Osteocyte (in vitro differentiated cells): ENCODE measurements at regions not wholly inside any gene's neighbourhood (a gene's known extent, or its start where the extent isn't known, plus 50 kb on each side); places are given as distances from the start of the nearest gene placed in this dataset.

ENCODE experiments used
- DNase-seq: peaks from one replicate; pipeline ENCODE4 v3.0.0; 2021; ENCODE audit warnings: mixed read lengths; ENCODE audit not compliant: unreplicated experiment; ENCODE audit errors: extremely low spot score
- H3K27ac Mint-ChIP-seq: one replicate; pipeline ENCODE4 v1.8.0; 2021; ENCODE audit warnings: mild to moderate bottlenecking, mixed read lengths; ENCODE audit not compliant: unreplicated experiment
- H3K27me3 Mint-ChIP-seq: one replicate; pipeline ENCODE4 v1.8.0; 2021; ENCODE audit warnings: mixed read lengths; ENCODE audit not compliant: unreplicated experiment
- H3K36me3 Mint-ChIP-seq: one replicate; pipeline ENCODE4 v1.8.0; 2021; ENCODE audit warnings: mixed read lengths; ENCODE audit not compliant: unreplicated experiment
- H3K4me1 Mint-ChIP-seq: one replicate; pipeline ENCODE4 v1.8.0; 2021; ENCODE audit warnings: mixed read lengths; ENCODE audit not compliant: unreplicated experiment
- H3K4me3 Mint-ChIP-seq: one replicate; pipeline ENCODE4 v1.8.0; 2021; ENCODE audit warnings: mild to moderate bottlenecking, moderate library complexity, mixed read lengths; ENCODE audit not compliant: unreplicated experiment
- H3K9me3 Mint-ChIP-seq: one replicate; pipeline ENCODE4 v1.8.0; 2021; ENCODE audit warnings: mixed read lengths; ENCODE audit not compliant: unreplicated experiment
- TF ChIP-seq, protein P1 (sequence below): fragments of 200-600 bp; sonication (generic); IDR thresholded peaks from 2 replicates; pipeline ENCODE4 v1.5.0; 2021; ENCODE audit warnings: antibody characterized with exemption, mild to moderate bottlenecking, moderate library complexity

DNA sequence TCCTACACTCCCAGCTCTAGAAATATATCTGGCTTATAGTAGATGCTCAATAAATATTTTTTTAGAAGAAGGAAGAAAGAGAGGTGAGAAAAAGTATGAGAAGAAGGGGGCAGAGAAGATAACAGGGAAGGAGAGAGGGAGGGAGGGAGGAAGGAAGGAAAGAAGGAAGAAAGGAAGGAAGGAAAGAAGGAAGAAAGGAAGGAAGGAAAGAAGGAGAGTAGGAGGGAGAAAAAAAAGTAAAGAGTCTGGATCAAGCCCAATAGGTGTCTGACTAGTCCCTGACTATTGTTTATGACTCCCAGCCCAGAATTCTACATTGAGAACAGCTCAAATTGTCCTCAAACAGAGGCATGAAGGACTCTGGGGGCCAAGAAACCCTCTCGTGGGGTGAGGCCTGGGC is 83.9 kb downstream of the THNSL2 start:
- Mint-ChIP-seq H3K27me3 (no peaks in the 10 kb centered on the region), H3K9me3 (no peaks in the 10 kb centered on the region), H3K36me3 (no peaks in the 10 kb centered on the region), H3K4me3 (no peak overlapping the region), H3K27ac (no peak overlapping the region), H3K4me1 (no peaks in the 10 kb centered on the region)
- TF ChIP-seq, protein P1, sequence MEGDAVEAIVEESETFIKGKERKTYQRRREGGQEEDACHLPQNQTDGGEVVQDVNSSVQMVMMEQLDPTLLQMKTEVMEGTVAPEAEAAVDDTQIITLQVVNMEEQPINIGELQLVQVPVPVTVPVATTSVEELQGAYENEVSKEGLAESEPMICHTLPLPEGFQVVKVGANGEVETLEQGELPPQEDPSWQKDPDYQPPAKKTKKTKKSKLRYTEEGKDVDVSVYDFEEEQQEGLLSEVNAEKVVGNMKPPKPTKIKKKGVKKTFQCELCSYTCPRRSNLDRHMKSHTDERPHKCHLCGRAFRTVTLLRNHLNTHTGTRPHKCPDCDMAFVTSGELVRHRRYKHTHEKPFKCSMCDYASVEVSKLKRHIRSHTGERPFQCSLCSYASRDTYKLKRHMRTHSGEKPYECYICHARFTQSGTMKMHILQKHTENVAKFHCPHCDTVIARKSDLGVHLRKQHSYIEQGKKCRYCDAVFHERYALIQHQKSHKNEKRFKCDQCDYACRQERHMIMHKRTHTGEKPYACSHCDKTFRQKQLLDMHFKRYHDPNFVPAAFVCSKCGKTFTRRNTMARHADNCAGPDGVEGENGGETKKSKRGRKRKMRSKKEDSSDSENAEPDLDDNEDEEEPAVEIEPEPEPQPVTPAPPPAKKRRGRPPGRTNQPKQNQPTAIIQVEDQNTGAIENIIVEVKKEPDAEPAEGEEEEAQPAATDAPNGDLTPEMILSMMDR, result no peak
- DNase-seq, result no peak

DNA sequence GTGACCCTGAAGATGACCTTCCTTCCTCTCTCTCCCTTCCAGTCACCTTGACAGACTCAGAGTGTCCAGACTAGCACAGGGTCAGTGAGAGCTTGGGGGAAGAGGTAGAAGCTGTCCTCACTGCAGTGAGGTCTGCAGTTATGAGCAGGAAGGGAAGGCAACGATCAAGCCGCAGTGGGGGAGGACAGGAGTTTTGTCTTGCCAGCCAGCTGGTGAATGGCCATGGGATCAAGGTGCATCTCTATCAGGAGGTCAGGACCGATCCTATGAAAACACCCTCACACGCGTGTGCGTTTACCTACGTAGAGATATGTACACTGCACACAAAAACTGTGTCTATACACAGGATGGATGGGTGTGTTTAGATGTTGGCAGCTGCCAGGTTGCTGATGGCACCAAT is 83.2 kb downstream of the THNSL2 start:
- Mint-ChIP-seq H3K4me3 (no peak overlapping the region), H3K9me3 (no peaks in the 10 kb centered on the region), H3K4me1 (no peaks in the 10 kb centered on the region), H3K27me3 (no peaks in the 10 kb centered on the region), H3K27ac (no peak overlapping the region), H3K36me3 (no peaks in the 10 kb centered on the region)
- peak; percentile 68 for DNase-seq
- TF ChIP-seq, protein P1, result no peak

GRCh38 chr2:88252646-88253045 is 82.5 kb downstream of the THNSL2 start:
- TF ChIP-seq, protein P1, result no peak
- Mint-ChIP-seq H3K4me1 (no peaks in the 10 kb centered on the region), H3K4me3 (no peak overlapping the region), H3K9me3 (no peaks in the 10 kb centered on the region), H3K36me3 (no peaks in the 10 kb centered on the region), H3K27ac (no peak overlapping the region), H3K27me3 (no peaks in the 10 kb centered on the region)
- DNase-seq, result no peak

- Mint-ChIP-seq H3K36me3 (no peaks in the 10 kb centered on the region), H3K9me3 (no peaks in the 10 kb centered on the region), H3K4me1 (no peaks in the 10 kb centered on the region), H3K27ac (no peak overlapping the region), H3K4me3 (no peak overlapping the region), H3K27me3 (no peaks in the 10 kb centered on the region)
- TF ChIP-seq, protein P1, result no peak
- DNase-seq, result no peak
Measured at GRCh38 chr2:88252111-88252510, 82.0 kb downstream of the THNSL2 start.

GRCh38 chr2:88250404-88250803 is 80.3 kb downstream of the THNSL2 start:
- no peak overlapping the region for H3K27ac Mint-ChIP-seq
- DNase-seq, result peak; percentile 15
- H3K36me3 Mint-ChIP-seq, result no peaks in the 10 kb centered on the region
- no peak overlapping the region for H3K4me3 Mint-ChIP-seq
- no peaks in the 10 kb centered on the region for H3K27me3 Mint-ChIP-seq
- TF ChIP-seq, protein P1, result no peak
- no peaks in the 10 kb centered on the region for H3K9me3 Mint-ChIP-seq
- no peaks in the 10 kb centered on the region for H3K4me1 Mint-ChIP-seq
